ENCODE measurements at regions not wholly inside any gene's neighbourhood (a gene's known extent, or its start where the extent isn't known, plus 50 kb on each side); places are given as distances from the start of the nearest gene placed in this dataset.
A peak's percentile ranks its signal among the peaks of the same experiment; 100 is the strongest.

GRCh38 chr6:150684161-150684560 lies 84.5 kb downstream of the PLEKHG1 start:
- H3K27ac ChIP-seq, result no peak overlapping the region
- no peak overlapping the region for H2AFZ ChIP-seq
- H3K79me2 ChIP-seq, result peaks cover under 1% of the 10 kb centered on the region
- H3K4me3 ChIP-seq, result no peak overlapping the region
- no peak for DNase-seq (ENCODE audit: low spot score)
- H3K9me2 ChIP-seq (replicated peaks; ENCODE audit: insufficient read depth), result no peaks in the 10 kb centered on the region
- TF ChIP-seq EZH2phosphoT487 (IDR thresholded peaks at IDR 0.05; ENCODE audit: low read depth, severe bottlenecking, unreplicated experiment) (no peak), CTCF (IDR thresholded peaks at IDR 0.05; ENCODE audit: poor library complexity) (no peak), EZH2 (IDR thresholded peaks at IDR 0.05; ENCODE audit: borderline replicate concordance) (no peak)
- H4K20me1 ChIP-seq (ENCODE audit: insufficient read depth, poor library complexity, severe bottlenecking), result no peaks in the 10 kb centered on the region
- peaks cover 6% of the 10 kb centered on the region for H3K4me1 ChIP-seq (ENCODE audit: insufficient read depth)
- WGBS (ENCODE audit: low lambda C conversion rate, missing lambda C conversion rate), result 95% methylated on average over 9 of the region's 9 CpGs
- no peaks in the 10 kb centered on the region for H3K9me3 ChIP-seq (ENCODE audit: low read depth)
- no peaks in the 10 kb centered on the region for H3K27me3 ChIP-seq
- H3K36me3 ChIP-seq (replicated peaks; ENCODE audit: insufficient read depth, low read depth), result no peaks in the 10 kb centered on the region
- no peak overlapping the region for H3K4me2 ChIP-seq

- TF ChIP-seq EZH2 (IDR thresholded peaks at IDR 0.05; ENCODE audit: borderline replicate concordance), result no peak
- TF ChIP-seq EZH2phosphoT487 (IDR thresholded peaks at IDR 0.05; ENCODE audit: low read depth, severe bottlenecking, unreplicated experiment), result no peak
- TF ChIP-seq CTCF (IDR thresholded peaks at IDR 0.05; ENCODE audit: poor library complexity), result no peak
- WGBS (ENCODE audit: low lambda C conversion rate, missing lambda C conversion rate), result 90% methylated on average over 13 of the region's 13 CpGs
- no peak overlapping the region for H3K27ac ChIP-seq
Observed at GRCh38 chr6:150684714-150685459, 85.2 kb downstream of the PLEKHG1 start.

GRCh38 chr6:150685860-150686259 lies 86.2 kb downstream of the PLEKHG1 start:
- H3K9me2 ChIP-seq (replicated peaks; ENCODE audit: insufficient read depth), result no peaks in the 10 kb centered on the region
- 70% methylated on average over 4 of the region's 4 CpGs for WGBS (ENCODE audit: low lambda C conversion rate, missing lambda C conversion rate)
- no peaks in the 10 kb centered on the region for H3K9me3 ChIP-seq (ENCODE audit: low read depth)
- peaks cover 2% of the 10 kb centered on the region for H3K79me2 ChIP-seq
- peak overlapping the region; percentile 51 for H3K27ac ChIP-seq
- no peaks in the 10 kb centered on the region for H3K27me3 ChIP-seq
- H2AFZ ChIP-seq, result no peak overlapping the region
- no peaks in the 10 kb centered on the region for H3K36me3 ChIP-seq (replicated peaks; ENCODE audit: insufficient read depth, low read depth)
- H3K4me2 ChIP-seq, result no peak overlapping the region
- H3K4me3 ChIP-seq, result no peak overlapping the region
- no peaks in the 10 kb centered on the region for H4K20me1 ChIP-seq (ENCODE audit: insufficient read depth, poor library complexity, severe bottlenecking)
- TF ChIP-seq EZH2 (IDR thresholded peaks at IDR 0.05; ENCODE audit: borderline replicate concordance), result no peak
- TF ChIP-seq EZH2phosphoT487 (IDR thresholded peaks at IDR 0.05; ENCODE audit: low read depth, severe bottlenecking, unreplicated experiment), result no peak
- TF ChIP-seq CTCF (IDR thresholded peaks at IDR 0.05; ENCODE audit: poor library complexity), result peak; percentile 47
- peaks cover 6% of the 10 kb centered on the region for H3K4me1 ChIP-seq (ENCODE audit: insufficient read depth)
- DNase-seq (ENCODE audit: low spot score), result peak; percentile 58

More at GRCh38 chr6:150684714-150685459, 85.2 kb downstream of the PLEKHG1 start:
- DNase-seq (ENCODE audit: low spot score), result no peak
- peaks cover 6% of the 10 kb centered on the region for H3K4me1 ChIP-seq (ENCODE audit: insufficient read depth)
- H2AFZ ChIP-seq, result no peak overlapping the region
- H3K27me3 ChIP-seq, result no peaks in the 10 kb centered on the region
- no peaks in the 10 kb centered on the region for H3K36me3 ChIP-seq (replicated peaks; ENCODE audit: insufficient read depth, low read depth)
- H3K4me2 ChIP-seq, result no peak overlapping the region
- no peaks in the 10 kb centered on the region for H4K20me1 ChIP-seq (ENCODE audit: insufficient read depth, poor library complexity, severe bottlenecking)
- H3K9me3 ChIP-seq (ENCODE audit: low read depth), result no peaks in the 10 kb centered on the region
- no peak overlapping the region for H3K4me3 ChIP-seq
- no peaks in the 10 kb centered on the region for H3K9me2 ChIP-seq (replicated peaks; ENCODE audit: insufficient read depth)
- H3K79me2 ChIP-seq, result peaks cover 2% of the 10 kb centered on the region

Data from hepatocyte (in vitro differentiated cells).